NT2/D1 (cell line): ENCODE measurements at regions not wholly inside any gene's neighbourhood (a gene's known extent, or its start where the extent isn't known, plus 50 kb on each side); places are given as distances from the start of the nearest gene placed in this dataset.

ENCODE experiments used
- DNase-seq: peaks from one replicate; pipeline ENCODE4 v3.0.0-alpha.2; 2011; ENCODE audit warnings: low read depth, low spot score
- H3K27me3 ChIP-seq: 2 replicates; pipeline ENCODE4 v1.6.0; 2011; ENCODE audit warnings: mild to moderate bottlenecking; ENCODE audit not compliant: insufficient read length, insufficient read depth
- H3K36me3 ChIP-seq: 2 replicates; pipeline ENCODE4 v1.6.1; 2011; ENCODE audit warnings: mild to moderate bottlenecking, low read length, mixed read lengths; ENCODE audit not compliant: insufficient read depth, insufficient read length
- H3K4me1 ChIP-seq: 2 replicates; pipeline ENCODE4 v1.5.1; 2011; ENCODE audit not compliant: insufficient read depth, insufficient read length
- H3K4me3 ChIP-seq: 2 replicates; pipeline ENCODE4 v1.5.1; 2011; ENCODE audit warnings: low read depth; ENCODE audit not compliant: insufficient read length
- H3K9ac ChIP-seq: 2 replicates; pipeline ENCODE4 v1.6.0; 2011; ENCODE audit warnings: low read depth; ENCODE audit not compliant: insufficient read length
- H3K9me3 ChIP-seq: 2 replicates; pipeline ENCODE4 v1.5.1; 2011; ENCODE audit warnings: mild to moderate bottlenecking, low read length; ENCODE audit not compliant: insufficient read depth
- SUZ12 ChIP-seq: IDR thresholded peaks from 2 replicates; pipeline ENCODE4 v1.6.1; 2011; ENCODE audit not compliant: insufficient read length, insufficient read depth; ENCODE audit errors: extremely low read depth
- YY1 ChIP-seq: IDR thresholded peaks from 2 replicates; pipeline ENCODE4 v1.6.1; 2011; ENCODE audit not compliant: insufficient read length, insufficient read depth
- ZNF274 ChIP-seq: IDR thresholded peaks from 2 replicates; pipeline ENCODE4 v1.6.1; 2011; ENCODE audit warnings: mild to moderate bottlenecking, low read depth, low read length

GRCh38 chr5:106858616-106859015 lies 812.1 kb downstream of the EFNA5 start:
- H3K4me1 ChIP-seq: no peaks in the 10 kb centered on the region
- H3K9me3 ChIP-seq: no peaks in the 10 kb centered on the region; the same call in 1 of the 2 replicates
- TF ChIP-seq YY1: no peak
- TF ChIP-seq SUZ12: no peak
- TF ChIP-seq ZNF274: no peak
- H3K27me3 ChIP-seq: no peaks in the 10 kb centered on the region
- H3K4me3 ChIP-seq: no peak overlapping the region
- DNase-seq: no peak
- H3K36me3 ChIP-seq: no peaks in the 10 kb centered on the region
- H3K9ac ChIP-seq: no peak overlapping the region

DNA sequence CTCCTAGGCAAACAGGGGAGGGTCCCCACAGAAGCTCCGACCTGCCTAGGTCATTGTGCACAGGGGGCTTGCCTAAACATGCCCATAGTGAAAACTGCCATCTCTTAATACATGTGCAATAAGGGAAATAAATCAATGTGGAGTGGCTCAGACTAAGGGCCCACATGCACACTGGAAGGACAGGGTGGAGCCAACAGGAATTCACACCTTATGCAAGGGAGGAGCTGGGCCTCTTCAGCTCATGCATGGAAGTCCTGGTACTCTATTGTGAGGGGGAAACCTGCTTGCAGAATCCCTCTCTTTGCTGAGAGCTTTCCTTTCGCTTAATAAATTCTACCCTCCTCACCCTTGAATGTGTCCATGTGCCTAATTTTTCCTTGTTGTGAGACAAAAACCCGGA lies 815.8 kb downstream of the EFNA5 start:
- Histone ChIP-seq H3K9me3 (no peaks in the 10 kb centered on the region; the same call in 1 of the 2 replicates), H3K27me3 (no peaks in the 10 kb centered on the region), H3K4me3 (no peak overlapping the region), H3K4me1 (no peaks in the 10 kb centered on the region), H3K9ac (no peak overlapping the region), H3K36me3 (no peaks in the 10 kb centered on the region)
- TF ChIP-seq SUZ12 (no peak), YY1 (no peak), ZNF274 (no peak)
- DNase-seq: no peak

DNA sequence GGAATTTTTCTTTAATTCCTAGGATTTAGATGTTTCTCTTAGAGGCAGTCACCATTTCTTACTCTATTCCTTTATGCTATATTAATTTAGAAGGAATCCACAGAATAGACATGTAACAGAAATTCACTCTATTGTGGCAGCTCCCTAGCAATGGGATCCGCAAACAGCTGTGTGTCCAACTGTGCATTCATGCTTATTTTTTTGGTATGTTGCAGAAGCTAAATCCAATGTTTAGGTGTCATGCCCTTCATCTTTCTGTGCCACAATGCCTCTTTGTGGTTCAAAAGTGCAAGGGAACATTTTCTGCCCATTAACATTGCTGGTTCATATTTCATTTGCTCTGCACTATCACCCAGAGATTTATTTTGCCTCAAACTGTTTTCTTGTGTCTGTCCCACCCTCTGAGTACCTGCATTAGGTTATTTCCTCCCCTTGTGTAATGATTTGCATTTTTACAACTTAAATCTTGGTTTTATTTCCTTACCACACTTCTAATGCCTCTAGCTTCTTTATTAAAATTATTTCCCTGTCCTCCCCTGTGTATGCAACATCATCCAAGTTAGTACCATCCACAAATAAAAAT lies 816.5 kb downstream of the EFNA5 start:
- no peaks in the 10 kb centered on the region; the same call in 1 of the 2 replicates for H3K9me3 ChIP-seq
- no peak overlapping the region for H3K9ac ChIP-seq
- no peaks in the 10 kb centered on the region for H3K27me3 ChIP-seq
- H3K4me3 ChIP-seq: no peak overlapping the region
- no peak for TF ChIP-seq SUZ12
- TF ChIP-seq YY1: no peak
- no peak for TF ChIP-seq ZNF274
- no peaks in the 10 kb centered on the region for H3K4me1 ChIP-seq
- no peaks in the 10 kb centered on the region for H3K36me3 ChIP-seq
- DNase-seq: no peak

DNA sequence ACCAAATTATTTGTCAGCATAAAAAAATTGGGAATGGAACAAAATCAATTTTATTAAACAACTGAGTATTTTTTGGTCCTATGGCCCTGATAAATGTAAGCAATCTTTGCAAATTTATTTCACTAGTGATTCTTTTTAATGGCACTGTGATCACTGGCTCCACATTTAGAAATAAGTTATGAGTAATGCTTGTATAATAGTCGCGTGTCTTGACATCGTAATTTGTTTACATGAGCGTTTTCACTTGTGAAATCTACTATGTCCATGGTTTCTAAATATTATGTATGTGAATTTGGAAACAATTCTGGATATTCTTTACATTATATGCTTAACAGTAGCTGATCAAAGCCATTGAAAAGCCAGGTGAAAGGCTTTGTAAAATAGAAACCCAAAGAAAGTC lies 817.5 kb downstream of the EFNA5 start:
- H3K36me3 ChIP-seq: no peaks in the 10 kb centered on the region
- no peak for TF ChIP-seq SUZ12
- no peak for TF ChIP-seq YY1
- no peak for TF ChIP-seq ZNF274

GRCh38 chr5:106849266-106849665 lies 821.5 kb downstream of the EFNA5 start:
- H3K4me3 ChIP-seq: no peak overlapping the region
- no peaks in the 10 kb centered on the region for H3K4me1 ChIP-seq
- TF ChIP-seq ZNF274 (no peak), YY1 (no peak), SUZ12 (no peak)
- no peak for DNase-seq
- H3K27me3 ChIP-seq: no peaks in the 10 kb centered on the region
- no peak overlapping the region for H3K9ac ChIP-seq
- H3K9me3 ChIP-seq: no peaks in the 10 kb centered on the region
- no peaks in the 10 kb centered on the region for H3K36me3 ChIP-seq

More for the DNA sequence above, 817.5 kb downstream of the EFNA5 start:
- Histone ChIP-seq H3K4me3 (no peak overlapping the region), H3K9me3 (no peaks in the 10 kb centered on the region; the same call in 1 of the 2 replicates), H3K27me3 (no peaks in the 10 kb centered on the region), H3K9ac (no peak overlapping the region), H3K4me1 (no peaks in the 10 kb centered on the region)
- no peak for DNase-seq

DNA sequence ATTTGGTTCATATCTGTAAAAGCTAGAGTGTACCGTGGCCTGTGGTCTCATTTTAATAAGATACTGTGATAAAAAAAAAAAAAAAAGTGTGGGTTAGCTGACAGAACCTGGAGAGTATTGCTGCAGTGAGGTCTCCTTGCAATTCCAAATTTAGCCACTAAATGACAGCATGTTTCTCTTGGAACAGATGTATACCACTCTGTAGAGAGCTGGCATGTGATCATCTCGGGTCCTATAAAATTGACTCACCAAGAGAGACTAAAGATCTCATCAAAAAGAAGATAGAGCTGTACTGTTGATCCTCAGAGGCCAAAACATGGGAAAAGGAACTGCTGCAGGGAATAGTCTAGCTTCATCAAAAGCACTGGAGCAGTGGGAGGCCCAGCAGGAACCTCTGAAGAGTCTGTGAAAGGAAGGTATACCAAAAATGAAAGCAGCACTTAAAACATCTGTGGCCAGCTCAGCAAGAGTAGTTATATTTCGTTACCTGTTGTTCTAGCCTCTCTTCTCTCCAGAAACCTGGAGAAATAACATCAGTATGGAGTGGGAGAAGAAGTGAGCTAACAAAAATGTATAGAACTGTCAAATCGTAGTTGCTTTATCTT lies 826.8 kb downstream of the EFNA5 start:
- Histone ChIP-seq H3K36me3 (no peaks in the 10 kb centered on the region), H3K27me3 (no peaks in the 10 kb centered on the region), H3K9me3 (no peaks in the 10 kb centered on the region), H3K4me3 (no peak overlapping the region), H3K4me1 (no peaks in the 10 kb centered on the region), H3K9ac (no peak overlapping the region)
- no peak for TF ChIP-seq YY1
- no peak for TF ChIP-seq ZNF274
- no peak for TF ChIP-seq SUZ12
- DNase-seq: no peak

GRCh38 chr5:106833517-106833916 lies 837.2 kb downstream of the EFNA5 start:
- Histone ChIP-seq H3K4me3 (no peak overlapping the region), H3K9me3 (no peaks in the 10 kb centered on the region), H3K27me3 (no peaks in the 10 kb centered on the region), H3K4me1 (no peaks in the 10 kb centered on the region), H3K9ac (no peak overlapping the region), H3K36me3 (no peaks in the 10 kb centered on the region)
- DNase-seq: no peak
- TF ChIP-seq ZNF274 (no peak), SUZ12 (no peak), YY1 (no peak)
